A673 (cell line): ENCODE measurements at regions not wholly inside any gene's neighbourhood (a gene's known extent, or its start where the extent isn't known, plus 50 kb on each side); places are given as distances from the start of the nearest gene placed in this dataset.

Source experiments
- BruUV-seq: library from RNA; stranded (reverse); fragments of 400-500 nt; replicated peaks from 2 replicates; lab custom pipeline; 2021; lab: Mats Ljungman, UMichigan
- CTCF ChIA-PET: fragments of 300-600 bp; sonication (Branson Sonifier 250); formaldehyde crosslinking; loops from one replicate; lab custom pipeline; 2022; ENCODE audit warnings: antibody characterized with exemption; lab: Charles Lee
- POLR2A ChIA-PET: fragments of 300-600 bp; sonication (Branson Sonifier 250); formaldehyde crosslinking; loops from one replicate; lab custom pipeline; 2022; ENCODE audit warnings: antibody characterized with exemption; ENCODE audit not compliant: low non-redundant PET; lab: Charles Lee
- DNase-seq: peaks from one replicate; pipeline ENCODE4 v3.0.0-alpha.2; 2015; ENCODE audit warnings: low spot score
- H3K27ac ChIP-seq: fragments of 200-600 bp; sonication (generic); 2 replicates; pipeline ENCODE4 v1.5.1; 2016; ENCODE audit warnings: mixed run types, low read depth, mild to moderate bottlenecking, mixed read lengths, antibody characterized with exemption, low read length; ENCODE audit not compliant: poor library complexity, severe bottlenecking
- H3K27me3 ChIP-seq: fragments of 200-600 bp; sonication (generic); replicated peaks from 2 replicates; pipeline ENCODE4 v1.6.1; 2017; ENCODE audit warnings: mixed run types, low read depth, mild to moderate bottlenecking, mixed read lengths, antibody characterized with exemption, low read length; ENCODE audit not compliant: insufficient read depth, poor library complexity
- H3K36me3 ChIP-seq: fragments of 200-600 bp; sonication (generic); 2 replicates; pipeline ENCODE4 v1.6.1; 2016; ENCODE audit warnings: mixed run types, mild to moderate bottlenecking, mixed read lengths, antibody characterized with exemption, low read length; ENCODE audit not compliant: insufficient read depth, poor library complexity, severe bottlenecking
- H3K4me1 ChIP-seq: fragments of 200-600 bp; sonication (generic); 2 replicates; pipeline ENCODE4 v1.6.1; 2017; ENCODE audit warnings: mixed run types, mild to moderate bottlenecking, mixed read lengths, antibody characterized with exemption, low read length; ENCODE audit not compliant: insufficient read depth, poor library complexity, severe bottlenecking
- H3K4me3 ChIP-seq: fragments of 200-600 bp; sonication (generic); 2 replicates; pipeline ENCODE4 v1.5.1; 2016; ENCODE audit warnings: low read depth, mixed run types, mild to moderate bottlenecking, mixed read lengths, low read length; ENCODE audit not compliant: poor library complexity, severe bottlenecking
- H3K9me3 ChIP-seq: fragments of 200-600 bp; sonication (generic); 2 replicates; pipeline ENCODE4 v1.6.1; 2016; ENCODE audit warnings: mixed run types, low read depth, mild to moderate bottlenecking, mixed read lengths, antibody characterized with exemption, low read length; ENCODE audit not compliant: poor library complexity, severe bottlenecking
- CTCF ChIP-seq: fragments of 300-800, 200-600 bp; sonication (generic); conservative IDR thresholded peaks from 2 replicates; pipeline ENCODE4 v1.5.1; 2017; ENCODE audit warnings: low read depth, mild to moderate bottlenecking, antibody characterized with exemption, low read length, moderate library complexity, mixed read lengths
- EZH2 ChIP-seq: fragments of 200-600 bp; sonication (generic); IDR thresholded peaks from 2 replicates; pipeline ENCODE4 v1.6.1; 2017; ENCODE audit warnings: borderline replicate concordance, low read depth, mild to moderate bottlenecking, mixed read lengths, antibody characterized with exemption, low read length; ENCODE audit not compliant: poor library complexity, severe bottlenecking
- intact Hi-C: fragments of 100-400 bp; cut with micrococcal nuclease; formaldehyde crosslinking; loops from one replicate; pipeline ENCODE4 v1.10.0; 2022; ENCODE audit not compliant: unreplicated experiment

- Histone ChIP-seq H3K27me3 (no peaks in the 10 kb centered on the region), H3K27ac (no peak overlapping the region), H3K9me3 (no peaks in the 10 kb centered on the region), H3K36me3 (no peaks in the 10 kb centered on the region), H3K4me3 (no peak overlapping the region), H3K4me1 (no peaks in the 10 kb centered on the region)
- no peak for TF ChIP-seq CTCF
- TF ChIP-seq EZH2: no peak
- BruUV-seq: no TSS peak
- POLR2A ChIA-PET: no interaction called here
- intact Hi-C loops: loop anchor here (10.0 kb wide), 1 partner anchor 587 kb away; no protein-coding TSS in a partner anchor
- CTCF ChIA-PET: no interaction called here
- no peak for DNase-seq
Observed at GRCh38 chr15:37298271-37298670, 197.9 kb upstream of the MEIS2 start.

GRCh38 chr15:37339437-37339836, 239.1 kb upstream of the MEIS2 start:
- no peaks in the 10 kb centered on the region for H3K36me3 ChIP-seq
- POLR2A ChIA-PET: no interaction called here

GRCh38 chr15:37339856-37340255, 239.5 kb upstream of the MEIS2 start:
- TF ChIP-seq EZH2 (no peak), CTCF (no peak)
- no peaks in the 10 kb centered on the region for H3K9me3 ChIP-seq
- POLR2A ChIA-PET: no interaction called here
- intact Hi-C loops: no loop called here
- H3K36me3 ChIP-seq: no peaks in the 10 kb centered on the region
- no peak for DNase-seq
- BruUV-seq: no TSS peak
- no peak overlapping the region for H3K4me3 ChIP-seq
- CTCF ChIA-PET: no interaction called here
- H3K27ac ChIP-seq: no peak overlapping the region
- H3K27me3 ChIP-seq: no peaks in the 10 kb centered on the region
- no peaks in the 10 kb centered on the region for H3K4me1 ChIP-seq

More at GRCh38 chr15:37339437-37339836, 239.1 kb upstream of the MEIS2 start:
- Histone ChIP-seq H3K27me3 (no peaks in the 10 kb centered on the region), H3K9me3 (no peaks in the 10 kb centered on the region), H3K27ac (no peak overlapping the region), H3K4me3 (no peak overlapping the region), H3K4me1 (no peaks in the 10 kb centered on the region)
- DNase-seq: no peak
- BruUV-seq: no TSS peak
- intact Hi-C loops: no loop called here
- CTCF ChIA-PET: no interaction called here
- TF ChIP-seq CTCF (no peak), EZH2 (no peak)
